Stimulated activated effector memory CD8-positive, alpha-beta T cell treated with anti-CD3 and anti-CD28 coated beads, Interleukin-12 subunit alpha, Interleukin-12 subunit beta, amount 100 ng/mL, for 72 hours (primary cell): ENCODE measurements at regions not wholly inside any gene's neighbourhood (a gene's known extent, or its start where the extent isn't known, plus 50 kb on each side); places are given as distances from the start of the nearest gene placed in this dataset.

Experiments
- ATAC-seq: fragments of 150-1000 bp; cut with Tn5 transposase; 2 replicates; pipeline ENCODE4 v1.10.0; 2021
- DNase-seq, 2 donors: peaks; one replicate each; pipeline ENCODE4 v3.0.0; 2021 to 2022; ENCODE audit warnings: low spot score in 2 of 2
- H3K27ac Mint-ChIP-seq: one replicate; pipeline ENCODE4 v1.8.0; 2022; ENCODE audit warnings: mild to moderate bottlenecking, mixed read lengths
- H3K36me3 Mint-ChIP-seq: one replicate; pipeline ENCODE4 v1.8.0; 2022; ENCODE audit warnings: mild to moderate bottlenecking, mixed read lengths
- H3K4me1 Mint-ChIP-seq: one replicate; pipeline ENCODE4 v1.8.0; 2022; ENCODE audit warnings: mixed read lengths
- H3K4me3 Mint-ChIP-seq: one replicate; pipeline ENCODE4 v1.8.0; 2022; ENCODE audit warnings: mild to moderate bottlenecking, mixed read lengths
- H3K9me3 Mint-ChIP-seq: one replicate; pipeline ENCODE4 v1.8.0; 2022; ENCODE audit warnings: mixed read lengths

DNA sequence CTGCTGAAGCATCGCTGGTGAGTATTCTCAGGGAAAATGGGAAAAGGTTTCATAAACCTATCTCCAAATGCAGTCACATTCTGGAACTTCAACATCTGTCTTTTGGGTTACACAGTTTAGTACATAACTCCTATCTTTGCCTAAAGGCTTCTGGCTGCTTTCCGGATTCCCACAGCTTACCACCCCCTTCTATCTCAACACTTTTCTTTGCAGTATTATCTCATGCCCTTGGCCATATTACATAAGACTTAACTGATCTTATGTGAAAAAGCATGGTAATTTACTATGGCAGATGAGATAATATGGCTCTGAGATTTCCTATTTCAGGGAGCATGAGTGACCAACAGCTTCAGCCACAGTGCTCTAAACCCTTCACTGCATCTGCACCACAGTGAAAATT, 369.3 kb upstream of the LINC00305 start:
- peaks cover 23% of the 10 kb centered on the region for H3K9me3 Mint-ChIP-seq
- H3K27ac Mint-ChIP-seq: no peak overlapping the region
- DNase-seq (no peak), ATAC-seq (no peak)
- H3K4me3 Mint-ChIP-seq: no peak overlapping the region
- no peaks in the 10 kb centered on the region for H3K4me1 Mint-ChIP-seq
- no peaks in the 10 kb centered on the region for H3K36me3 Mint-ChIP-seq

DNA sequence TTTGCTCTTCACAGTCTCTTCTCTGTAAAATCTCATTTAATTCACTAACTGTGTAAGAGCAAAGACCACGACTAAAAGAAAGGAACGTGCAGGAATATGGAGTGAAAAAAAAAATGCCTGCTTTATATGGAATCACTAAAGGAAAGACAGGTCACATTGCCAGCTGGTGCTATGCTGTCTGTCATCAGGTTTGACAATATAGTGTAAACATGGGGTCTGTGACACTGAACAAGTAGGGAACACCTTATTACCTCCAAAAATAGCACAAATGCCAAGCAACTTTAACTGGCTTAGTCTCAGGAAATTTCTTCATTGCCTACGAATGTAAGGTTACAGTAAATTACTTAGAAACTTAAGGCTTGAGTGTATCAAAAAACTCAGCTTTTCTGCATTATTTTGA, 364.5 kb upstream of the LINC00305 start:
- no peak overlapping the region for H3K27ac Mint-ChIP-seq
- peaks cover 5% of the 10 kb centered on the region for H3K9me3 Mint-ChIP-seq
- no peak for ATAC-seq
- H3K4me3 Mint-ChIP-seq: no peak overlapping the region
- no peaks in the 10 kb centered on the region for H3K4me1 Mint-ChIP-seq
- DNase-seq: no peak
- H3K36me3 Mint-ChIP-seq: no peaks in the 10 kb centered on the region

DNA sequence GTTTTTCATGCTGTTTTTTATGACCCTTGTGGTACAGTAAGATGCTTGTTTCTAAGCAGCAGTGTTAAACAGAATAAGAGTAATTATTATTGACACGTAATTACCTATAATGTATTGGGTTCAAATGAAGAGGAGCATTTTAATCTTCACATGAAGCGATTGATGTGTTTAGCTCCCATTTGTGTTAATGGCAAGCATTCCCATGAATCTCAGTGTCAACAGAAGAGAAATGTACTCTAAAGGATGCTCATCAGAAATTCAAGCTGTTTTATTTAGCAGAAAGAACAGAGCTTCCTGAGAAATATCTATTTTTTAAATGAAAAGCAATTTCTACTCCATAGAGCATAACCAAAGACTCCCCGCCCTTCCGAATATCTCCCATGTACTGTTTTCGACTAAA, 341.3 kb upstream of the LINC00305 start:
- Mint-ChIP-seq H3K9me3 (peaks cover 19% of the 10 kb centered on the region), H3K4me1 (no peaks in the 10 kb centered on the region), H3K36me3 (no peaks in the 10 kb centered on the region), H3K4me3 (no peak overlapping the region), H3K27ac (no peak overlapping the region)
- DNase-seq (no peak), ATAC-seq (no peak)

DNA sequence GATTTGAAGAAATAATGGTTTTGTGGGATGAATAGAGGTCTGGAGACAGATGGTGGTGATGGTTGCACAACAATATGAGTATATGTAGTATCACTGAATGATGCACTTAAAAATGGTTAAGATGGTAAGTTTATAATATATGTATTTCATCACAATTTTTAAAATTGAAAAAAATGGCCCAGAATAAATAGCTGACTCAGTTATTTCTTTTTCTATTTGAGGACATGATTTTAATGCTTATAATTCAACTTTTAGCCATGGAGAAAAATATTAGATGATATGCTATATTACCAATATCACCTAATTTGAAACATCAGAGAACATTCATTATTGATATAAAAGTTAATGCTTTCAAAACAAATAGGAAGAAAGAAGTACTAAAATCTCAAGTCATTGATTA, 339.8 kb upstream of the LINC00305 start:
- DNase-seq (no peak), ATAC-seq (no peak)
- Mint-ChIP-seq H3K4me3 (no peak overlapping the region), H3K36me3 (no peaks in the 10 kb centered on the region), H3K9me3 (peaks cover 11% of the 10 kb centered on the region), H3K27ac (no peak overlapping the region), H3K4me1 (no peaks in the 10 kb centered on the region)

DNA sequence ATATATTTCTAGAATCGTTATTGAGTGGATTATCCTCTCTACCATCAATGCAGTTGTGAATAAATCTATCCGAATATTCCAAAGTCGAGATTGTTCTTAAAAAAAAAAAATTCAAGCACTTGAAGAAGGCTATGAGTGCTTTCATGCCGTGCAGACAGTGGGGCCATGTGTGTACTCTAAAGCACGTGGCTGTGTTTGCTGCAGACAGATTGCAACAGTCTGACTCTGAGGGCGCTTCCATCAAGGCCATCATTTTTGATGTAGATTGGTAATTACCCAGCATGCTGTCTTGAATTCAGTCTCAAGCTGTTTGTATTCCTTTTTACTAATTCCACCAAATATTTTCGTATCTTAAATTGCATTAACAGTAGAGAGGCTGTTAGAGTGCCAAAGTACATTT, 325.9 kb upstream of the LINC00305 start:
- Mint-ChIP-seq H3K4me1 (no peaks in the 10 kb centered on the region), H3K27ac (no peak overlapping the region), H3K9me3 (peaks cover 23% of the 10 kb centered on the region), H3K4me3 (no peak overlapping the region), H3K36me3 (no peaks in the 10 kb centered on the region)
- DNase-seq: no peak
- ATAC-seq: no peak

DNA sequence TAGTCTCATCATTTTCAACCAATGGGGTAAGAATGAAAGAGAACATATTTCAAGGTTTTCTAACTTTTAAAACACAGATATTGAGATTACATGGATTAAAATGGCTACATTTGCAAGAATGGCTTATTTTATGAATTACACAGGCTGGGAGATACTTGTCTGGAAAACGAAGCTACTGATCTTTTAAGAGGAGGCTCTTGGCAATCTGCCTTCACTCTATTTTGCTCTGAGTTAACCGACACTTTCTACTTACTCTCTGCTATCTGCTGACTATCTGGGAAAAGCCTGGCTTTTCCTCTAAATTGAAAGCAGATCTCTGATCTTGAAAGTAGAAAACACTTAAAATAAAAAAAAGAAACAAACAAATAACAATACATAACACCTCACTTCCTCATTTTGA, 325.4 kb upstream of the LINC00305 start:
- DNase-seq (no peak), ATAC-seq (no peak)
- Mint-ChIP-seq H3K4me3 (no peak overlapping the region), H3K36me3 (no peaks in the 10 kb centered on the region), H3K27ac (no peak overlapping the region), H3K9me3 (peaks cover 25% of the 10 kb centered on the region), H3K4me1 (no peaks in the 10 kb centered on the region)

DNA sequence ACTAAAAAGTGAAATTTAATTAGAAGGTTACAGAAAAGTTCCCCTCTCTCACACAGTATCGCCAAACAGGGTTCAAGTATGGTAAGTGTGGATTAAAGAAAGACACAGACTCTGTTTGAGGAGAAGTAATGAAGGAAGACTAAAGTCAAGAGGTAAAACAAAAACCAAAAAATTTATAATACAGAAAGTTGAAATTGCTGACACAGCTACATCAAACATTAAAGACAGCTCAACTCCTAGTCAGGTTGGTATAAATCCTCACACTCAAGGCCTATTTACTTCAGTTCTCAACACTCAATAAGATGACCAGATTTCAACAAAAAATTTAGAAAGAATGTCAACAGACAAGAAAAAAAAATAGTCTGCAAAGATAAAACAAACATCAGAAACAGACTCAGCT, 300.5 kb upstream of the LINC00305 start:
- H3K9me3 Mint-ChIP-seq: peaks cover 12% of the 10 kb centered on the region
- no peaks in the 10 kb centered on the region for H3K4me1 Mint-ChIP-seq
- no peak overlapping the region for H3K4me3 Mint-ChIP-seq
- no peak overlapping the region for H3K27ac Mint-ChIP-seq
- H3K36me3 Mint-ChIP-seq: no peaks in the 10 kb centered on the region
- no peak for DNase-seq
- no peak for ATAC-seq

DNA sequence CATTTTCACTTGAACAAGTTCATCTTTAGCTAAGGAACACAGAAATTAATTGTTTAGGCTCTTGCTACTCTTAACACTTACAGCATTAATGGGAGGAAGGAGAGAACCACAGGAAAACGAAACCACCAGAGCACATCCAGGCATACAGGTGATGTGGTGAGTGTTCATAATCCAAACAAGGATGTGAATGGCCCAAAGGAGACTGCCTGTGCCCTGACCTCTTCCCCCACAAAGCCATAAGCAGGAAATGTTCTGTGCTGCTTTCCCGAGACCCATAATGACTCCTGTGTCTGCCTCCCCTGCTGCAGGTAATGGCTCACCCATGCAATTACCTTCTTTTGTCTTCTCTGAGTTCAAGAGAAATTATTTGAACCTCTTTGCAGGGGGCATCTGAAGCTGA, 295.9 kb upstream of the LINC00305 start:
- DNase-seq: no peak
- Mint-ChIP-seq H3K4me3 (no peak overlapping the region), H3K9me3 (peaks cover 12% of the 10 kb centered on the region), H3K36me3 (no peaks in the 10 kb centered on the region), H3K4me1 (no peaks in the 10 kb centered on the region), H3K27ac (no peak overlapping the region)
- ATAC-seq: no peak

DNA sequence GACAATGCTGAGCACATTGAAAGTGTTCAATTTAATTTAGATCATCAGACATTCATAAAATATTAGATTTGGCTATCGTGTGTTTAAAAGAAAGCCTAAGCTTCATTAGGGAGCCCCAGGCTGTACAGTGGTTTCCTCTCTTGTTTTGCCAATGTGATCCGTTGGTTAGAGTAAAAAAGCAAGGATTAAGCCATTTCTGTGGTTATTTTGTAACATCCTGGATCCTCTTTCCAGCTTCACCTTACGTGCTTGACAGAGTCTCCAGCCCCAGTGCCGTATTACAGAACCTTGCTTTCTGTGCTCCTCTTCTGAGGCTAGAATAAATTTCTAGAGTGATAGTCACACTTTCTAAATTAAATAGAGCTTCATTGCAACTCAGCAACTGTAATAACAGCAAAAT, 289.3 kb upstream of the LINC00305 start:
- ATAC-seq (no peak), DNase-seq (no peak)
- Mint-ChIP-seq H3K4me3 (no peak overlapping the region), H3K4me1 (no peaks in the 10 kb centered on the region), H3K27ac (no peak overlapping the region), H3K9me3 (peaks cover 28% of the 10 kb centered on the region), H3K36me3 (no peaks in the 10 kb centered on the region)

DNA sequence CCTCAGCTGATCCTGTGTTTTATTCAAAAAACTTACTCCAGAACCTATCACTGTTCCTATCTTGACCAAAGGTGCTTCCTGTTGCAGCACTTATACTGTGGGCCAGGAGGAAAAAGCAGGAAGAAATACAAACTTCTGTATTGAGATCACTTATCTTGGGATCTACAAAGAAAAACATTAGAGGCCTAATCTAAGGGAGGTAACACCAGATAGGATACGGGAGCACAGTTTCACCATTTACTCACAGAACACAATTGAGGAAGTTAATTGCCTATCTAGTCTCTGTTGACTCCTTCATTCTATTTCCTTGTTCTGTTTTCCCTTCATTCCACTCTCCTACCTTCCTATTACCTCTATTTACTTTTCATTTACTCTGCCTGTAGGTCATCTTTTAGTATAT, 287.2 kb upstream of the LINC00305 start:
- no peaks in the 10 kb centered on the region for H3K4me1 Mint-ChIP-seq
- no peak for ATAC-seq

DNA sequence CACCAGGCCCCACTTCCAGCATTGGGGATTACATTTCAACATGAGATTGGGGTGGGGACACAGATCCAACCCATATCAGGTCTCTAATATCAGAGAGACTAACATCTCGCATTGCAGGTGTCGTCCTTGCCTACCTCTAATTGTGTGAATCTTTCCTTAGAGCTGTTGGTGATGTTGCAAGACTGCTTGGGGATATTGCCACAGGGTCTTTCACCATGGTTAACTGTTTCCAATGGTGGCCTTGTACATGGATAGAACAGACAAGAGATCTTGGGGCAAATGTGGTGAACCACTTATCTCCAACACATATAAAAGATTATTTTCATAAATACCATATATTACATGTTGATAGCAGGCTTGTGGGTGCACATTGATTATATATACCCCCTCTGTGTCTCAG, 270.3 kb upstream of the LINC00305 start:
- Mint-ChIP-seq H3K4me1 (no peaks in the 10 kb centered on the region), H3K9me3 (peaks cover 3% of the 10 kb centered on the region), H3K27ac (no peak overlapping the region), H3K36me3 (no peaks in the 10 kb centered on the region), H3K4me3 (no peak overlapping the region)
- DNase-seq: no peak
- no peak for ATAC-seq

More for the DNA sequence above, 287.2 kb upstream of the LINC00305 start:
- Mint-ChIP-seq H3K36me3 (no peaks in the 10 kb centered on the region), H3K27ac (no peak overlapping the region), H3K4me3 (no peak overlapping the region), H3K9me3 (peaks cover 26% of the 10 kb centered on the region)
- no peak for DNase-seq

DNA sequence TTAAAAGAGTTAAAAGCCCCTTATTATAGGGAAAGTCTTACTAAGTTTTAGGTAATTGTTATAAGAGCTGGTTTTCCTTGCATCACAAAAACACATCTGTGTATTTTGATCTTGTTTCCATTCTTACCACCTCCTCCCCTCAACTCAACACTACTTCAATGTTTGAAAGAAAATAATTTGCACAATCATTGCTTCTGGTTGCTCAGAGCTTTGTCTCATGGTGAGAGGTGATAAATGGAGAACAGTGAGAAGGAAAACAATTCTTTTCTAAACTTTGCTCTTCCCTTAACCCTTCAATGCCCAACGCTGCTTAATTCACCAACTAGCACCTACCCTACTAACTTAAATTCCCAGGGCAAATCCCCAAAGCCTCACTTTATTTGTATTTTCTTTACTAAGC, 268.1 kb upstream of the LINC00305 start:
- Mint-ChIP-seq H3K36me3 (no peaks in the 10 kb centered on the region), H3K9me3 (no peaks in the 10 kb centered on the region), H3K4me3 (no peak overlapping the region), H3K4me1 (no peaks in the 10 kb centered on the region), H3K27ac (no peak overlapping the region)
- DNase-seq (no peak), ATAC-seq (no peak)

DNA sequence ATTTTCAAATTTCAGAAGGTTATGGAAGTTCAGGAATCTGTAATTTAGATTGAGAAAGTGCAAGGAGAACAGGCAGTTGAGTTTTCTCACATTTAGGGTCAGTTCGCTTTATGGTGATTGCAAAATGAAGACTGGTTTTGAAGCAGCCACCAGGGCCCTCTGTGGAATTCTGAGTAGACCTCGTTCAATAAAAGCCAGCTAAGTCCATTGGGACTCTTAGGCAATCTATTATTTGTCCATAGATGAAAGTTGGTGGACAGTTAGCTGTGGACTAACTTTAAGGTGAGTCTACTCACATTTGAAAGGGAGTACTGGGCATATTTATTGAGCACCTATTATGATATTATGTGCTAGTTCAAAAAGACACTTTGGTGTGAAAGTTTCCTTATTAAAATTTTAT, 266.3 kb upstream of the LINC00305 start:
- DNase-seq: no peak
- no peak for ATAC-seq
- Mint-ChIP-seq H3K27ac (no peak overlapping the region), H3K9me3 (peaks cover 7% of the 10 kb centered on the region), H3K4me1 (no peaks in the 10 kb centered on the region), H3K36me3 (no peaks in the 10 kb centered on the region), H3K4me3 (no peak overlapping the region)

DNA sequence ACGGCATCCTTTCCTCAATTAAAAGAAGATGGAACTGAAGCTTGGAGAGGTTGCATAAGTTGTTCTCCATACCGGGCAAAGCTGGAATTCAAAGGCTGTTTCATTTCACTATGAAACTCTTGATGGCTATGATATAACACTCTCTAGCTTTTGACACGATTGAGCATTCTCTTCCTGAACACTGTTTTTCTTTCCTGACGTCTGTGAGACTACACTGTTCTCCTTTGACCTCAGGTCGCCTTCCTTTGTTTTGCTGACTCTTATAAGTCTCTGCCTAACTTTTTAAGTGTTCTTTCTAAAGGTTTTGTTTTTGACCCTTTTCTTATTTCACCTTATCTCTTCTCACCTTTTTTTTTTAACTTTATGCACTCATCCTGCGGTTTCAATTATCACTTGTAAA, 261.8 kb upstream of the LINC00305 start:
- peaks cover 10% of the 10 kb centered on the region for H3K9me3 Mint-ChIP-seq
- no peaks in the 10 kb centered on the region for H3K4me1 Mint-ChIP-seq
- no peak for ATAC-seq
- DNase-seq: no peak
- no peak overlapping the region for H3K4me3 Mint-ChIP-seq
- H3K36me3 Mint-ChIP-seq: no peaks in the 10 kb centered on the region
- no peak overlapping the region for H3K27ac Mint-ChIP-seq

DNA sequence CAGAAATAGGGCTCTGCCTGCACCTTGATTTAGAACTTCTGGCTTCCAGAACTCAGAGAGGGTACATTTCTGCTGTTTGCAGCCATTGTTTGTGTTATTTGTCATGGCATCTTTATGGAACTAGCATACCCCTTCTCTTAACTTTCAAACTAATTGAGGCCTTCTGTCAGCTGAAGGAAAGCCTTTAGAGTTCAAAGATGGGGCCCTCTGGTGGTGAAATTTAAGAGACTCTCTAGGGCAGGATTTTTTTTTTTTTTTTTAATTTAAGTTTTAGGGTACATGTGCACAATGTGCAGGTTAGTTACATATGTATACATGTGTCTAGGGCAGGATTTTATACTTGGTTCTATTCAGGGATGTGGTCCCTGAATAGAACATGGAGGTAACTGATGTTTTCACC, 260.6 kb upstream of the LINC00305 start:
- H3K4me3 Mint-ChIP-seq: no peak overlapping the region
- no peaks in the 10 kb centered on the region for H3K4me1 Mint-ChIP-seq
- no peak for ATAC-seq
- H3K36me3 Mint-ChIP-seq: no peaks in the 10 kb centered on the region
- H3K27ac Mint-ChIP-seq: no peak overlapping the region
- no peak for DNase-seq
- peaks cover 10% of the 10 kb centered on the region for H3K9me3 Mint-ChIP-seq

DNA sequence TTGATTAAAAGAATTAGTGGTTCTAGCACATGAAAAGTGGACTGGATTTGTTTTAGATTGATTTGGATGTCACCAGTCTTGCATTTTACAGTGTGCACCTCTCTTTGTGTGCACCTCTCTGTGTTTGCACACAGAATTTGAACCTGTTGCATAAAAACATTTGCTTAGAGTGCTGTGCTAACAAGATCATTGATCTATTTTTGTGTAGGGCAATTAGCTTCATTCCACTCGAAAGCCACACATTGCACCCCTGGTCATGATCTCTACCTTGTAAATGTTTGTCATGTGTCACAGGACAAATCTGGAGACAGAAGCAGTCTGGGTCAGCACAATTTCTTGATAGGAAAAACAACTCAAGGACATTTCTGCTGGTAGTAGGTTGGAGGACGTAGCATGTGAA, 258.7 kb upstream of the LINC00305 start:
- no peak overlapping the region for H3K27ac Mint-ChIP-seq
- no peak for ATAC-seq
- no peaks in the 10 kb centered on the region for H3K4me1 Mint-ChIP-seq

DNA sequence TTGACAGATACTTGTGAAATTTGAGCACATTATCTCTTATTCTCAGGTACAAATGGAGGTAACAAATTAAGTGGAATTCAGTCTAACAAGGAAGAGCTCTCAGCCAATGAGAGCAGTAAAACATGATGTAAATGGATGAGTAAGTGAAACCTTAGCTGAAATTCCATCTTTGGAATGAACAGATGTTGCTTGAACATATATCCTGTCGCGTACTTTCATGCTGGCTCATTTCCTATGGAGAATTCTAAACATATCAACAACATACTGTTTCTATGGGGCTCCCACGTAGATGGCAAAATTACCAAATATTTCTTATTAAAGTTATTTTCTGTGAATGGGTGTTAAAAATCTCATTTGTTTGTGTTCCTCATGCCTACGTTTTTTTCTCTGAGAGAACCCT, 256.3 kb upstream of the LINC00305 start:
- DNase-seq (no peak), ATAC-seq (no peak)
- Mint-ChIP-seq H3K9me3 (peaks cover 5% of the 10 kb centered on the region), H3K27ac (no peak overlapping the region), H3K4me3 (no peak overlapping the region), H3K36me3 (no peaks in the 10 kb centered on the region), H3K4me1 (no peaks in the 10 kb centered on the region)

More for the DNA sequence above, 258.7 kb upstream of the LINC00305 start:
- H3K4me3 Mint-ChIP-seq: no peak overlapping the region
- no peak for DNase-seq
- H3K36me3 Mint-ChIP-seq: no peaks in the 10 kb centered on the region
- H3K9me3 Mint-ChIP-seq: peaks cover 13% of the 10 kb centered on the region
